Cardiac fibroblast (primary cell): ENCODE measurements at regions not wholly inside any gene's neighbourhood (a gene's known extent, or its start where the extent isn't known, plus 50 kb on each side); places are given as distances from the start of the nearest gene placed in this dataset.

Experiments
- DNase-seq, 2 donors: peaks; one replicate each; pipeline versions ENCODE4 v3.0.0 to v3.0.0-alpha.2; 2010; ENCODE audit warnings: low read depth in 2 of 2
- H3K4me3 ChIP-seq, 2 donors: replicated peaks in 1 of 2; 1 replicate in 1 of 2; 2 replicates in 1 of 2; pipeline ENCODE4 v1.5.1; 2011; ENCODE audit warnings: low read depth in 2 of 2, low read length in 2 of 2, mild to moderate bottlenecking in 2 of 2, moderate library complexity in 1 of 2
- TF ChIP-seq, protein P1 (sequence below): IDR thresholded peaks from one replicate; pipeline ENCODE4 v1.5.1; 2011; ENCODE audit warnings: low read depth, mild to moderate bottlenecking, low read length, inconsistent platforms

DNA sequence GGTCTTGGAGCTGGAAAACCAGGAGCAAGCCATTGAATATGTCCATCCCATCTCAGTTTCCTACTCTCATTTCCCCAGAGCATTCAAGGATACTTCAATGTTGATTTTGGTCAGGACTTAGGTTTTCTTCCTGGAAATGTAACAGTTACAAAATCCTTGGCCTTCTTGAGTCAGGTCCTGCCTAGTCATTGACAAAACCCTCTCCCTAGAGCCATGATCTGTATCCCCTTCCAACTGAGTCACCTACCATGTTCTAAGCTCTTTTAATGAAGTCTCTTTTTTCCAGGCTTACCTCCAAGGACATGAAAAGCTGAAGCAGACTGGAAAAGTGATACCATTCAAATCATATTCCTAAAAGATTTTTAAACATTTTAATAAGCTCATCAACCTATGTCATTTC is 549.2 kb downstream of the GALC start:
- H3K4me3 ChIP-seq = no peak overlapping the region
- no peak for DNase-seq
- TF ChIP-seq, protein P1, sequence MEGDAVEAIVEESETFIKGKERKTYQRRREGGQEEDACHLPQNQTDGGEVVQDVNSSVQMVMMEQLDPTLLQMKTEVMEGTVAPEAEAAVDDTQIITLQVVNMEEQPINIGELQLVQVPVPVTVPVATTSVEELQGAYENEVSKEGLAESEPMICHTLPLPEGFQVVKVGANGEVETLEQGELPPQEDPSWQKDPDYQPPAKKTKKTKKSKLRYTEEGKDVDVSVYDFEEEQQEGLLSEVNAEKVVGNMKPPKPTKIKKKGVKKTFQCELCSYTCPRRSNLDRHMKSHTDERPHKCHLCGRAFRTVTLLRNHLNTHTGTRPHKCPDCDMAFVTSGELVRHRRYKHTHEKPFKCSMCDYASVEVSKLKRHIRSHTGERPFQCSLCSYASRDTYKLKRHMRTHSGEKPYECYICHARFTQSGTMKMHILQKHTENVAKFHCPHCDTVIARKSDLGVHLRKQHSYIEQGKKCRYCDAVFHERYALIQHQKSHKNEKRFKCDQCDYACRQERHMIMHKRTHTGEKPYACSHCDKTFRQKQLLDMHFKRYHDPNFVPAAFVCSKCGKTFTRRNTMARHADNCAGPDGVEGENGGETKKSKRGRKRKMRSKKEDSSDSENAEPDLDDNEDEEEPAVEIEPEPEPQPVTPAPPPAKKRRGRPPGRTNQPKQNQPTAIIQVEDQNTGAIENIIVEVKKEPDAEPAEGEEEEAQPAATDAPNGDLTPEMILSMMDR = no peak

- DNase-seq = no peak
- TF ChIP-seq, protein P1 = no peak
- H3K4me3 ChIP-seq = no peak overlapping the region
These were observed 549.9 kb downstream of the GALC start for GRCh38 chr14:87443039-87443438.

GRCh38 chr14:87437158-87437557 is 555.8 kb downstream of the GALC start:
- H3K4me3 ChIP-seq = no peak overlapping the region
- DNase-seq = no peak
- TF ChIP-seq, protein P1 = no peak

GRCh38 chr14:87434680-87435079 is 558.3 kb downstream of the GALC start:
- no peak for DNase-seq
- TF ChIP-seq, protein P1 = no peak
- H3K4me3 ChIP-seq = no peak overlapping the region

DNA sequence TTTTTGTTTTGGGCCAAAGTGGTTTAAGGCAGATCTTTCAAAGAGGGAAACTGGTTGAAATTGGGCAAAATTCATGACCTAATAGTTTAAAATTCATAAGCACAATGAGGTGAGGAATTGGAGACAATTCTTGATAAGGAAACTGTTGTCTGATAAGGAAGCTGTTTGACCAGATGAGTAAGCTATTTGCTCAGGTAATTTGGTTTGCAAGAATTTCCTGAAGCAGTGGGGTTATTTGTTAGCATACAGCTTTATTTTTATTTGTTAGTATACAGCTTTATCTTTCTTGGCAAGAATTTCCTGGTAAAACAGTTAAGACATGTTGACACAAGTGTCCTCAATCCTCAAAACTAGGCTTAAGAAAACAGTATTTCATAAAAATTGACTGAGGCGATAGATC is 559.0 kb downstream of the GALC start:
- H3K4me3 ChIP-seq = no peak overlapping the region
- DNase-seq = no peak
- TF ChIP-seq, protein P1 = no peak

DNA sequence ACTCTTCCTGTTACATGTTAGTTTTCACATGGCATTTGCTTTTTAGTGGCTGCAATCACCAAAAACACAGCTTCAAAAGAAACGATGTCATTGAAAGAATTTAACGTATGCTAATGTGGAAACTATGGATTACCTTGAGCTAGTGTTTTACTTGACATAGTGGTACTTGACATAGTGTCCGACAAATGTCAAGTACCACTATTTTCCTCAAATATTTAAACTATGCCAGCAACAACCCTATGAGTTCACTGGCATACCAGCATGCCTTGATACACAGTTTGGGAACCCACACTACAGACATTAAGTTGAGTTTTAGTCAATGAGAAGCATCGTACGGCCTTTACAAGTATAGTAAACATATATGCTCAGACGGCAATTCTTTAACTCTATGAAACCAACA is 560.3 kb downstream of the GALC start:
- TF ChIP-seq, protein P1 = no peak
- no peak for DNase-seq
- H3K4me3 ChIP-seq = no peak overlapping the region

DNA sequence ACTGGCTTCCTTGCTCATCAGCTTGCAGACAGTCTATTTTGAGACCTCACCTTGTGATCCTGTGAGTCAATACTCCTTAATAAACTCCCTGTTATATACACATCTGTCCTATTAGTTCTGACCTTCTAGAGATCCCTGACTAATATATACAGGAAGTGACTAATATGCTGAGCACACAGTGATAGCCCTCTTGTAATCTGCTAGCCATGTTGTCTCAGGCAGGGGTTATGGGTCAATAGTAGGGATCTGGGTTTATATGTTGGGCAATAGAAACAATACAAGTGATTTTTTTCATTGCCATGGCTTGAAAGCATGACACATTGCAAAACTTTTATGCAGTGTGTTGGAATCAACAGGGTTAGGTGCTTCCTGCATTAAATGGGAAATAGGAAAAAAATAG is 562.2 kb downstream of the GALC start:
- peak in 1 of 2 donors; percentile 11 for DNase-seq
- no peak overlapping the region for H3K4me3 ChIP-seq
- TF ChIP-seq, protein P1 = no peak
